HAP-1 (cell line): ENCODE measurements at regions not wholly inside any gene's neighbourhood (a gene's known extent, or its start where the extent isn't known, plus 50 kb on each side); places are given as distances from the start of the nearest gene placed in this dataset.
A peak's percentile ranks its signal among the peaks of the same experiment; 100 is the strongest.

ENCODE experiments used
- DNase-seq, 2 experiments: peaks; one replicate each; pipeline ENCODE4 v3.0.0-alpha.2; 2016 to 2020; ENCODE audit warnings: low spot score in 2 of 2
- H3K27me3 ChIP-seq: fragments of 250-450 bp; sonication (Bioruptor Pico); 2 replicates; pipeline ENCODE4 v1.5.1; 2020; ENCODE audit warnings: low read depth, mild to moderate bottlenecking, moderate library complexity
- H3K36me3 ChIP-seq: fragments of 250-450 bp; sonication (Bioruptor Pico); replicated peaks from 2 replicates; pipeline ENCODE4 v1.5.1; 2020; ENCODE audit warnings: mild to moderate bottlenecking
- H3K4me1 ChIP-seq: fragments of 250-450 bp; sonication (Bioruptor Pico); 2 replicates; pipeline ENCODE4 v1.5.1; 2020; ENCODE audit warnings: mild to moderate bottlenecking
- H3K4me3 ChIP-seq: fragments of 250-450 bp; sonication (Bioruptor Pico); 2 replicates; pipeline ENCODE4 v1.5.1; 2020; ENCODE audit warnings: mild to moderate bottlenecking, moderate library complexity
- H3K9me3 ChIP-seq: fragments of 250-450 bp; sonication (Bioruptor Pico); 2 replicates; pipeline ENCODE4 v1.5.1; 2020; ENCODE audit warnings: mild to moderate bottlenecking, moderate library complexity
- in situ Hi-C: fragments of 300-500 bp; cut with MboI; formaldehyde crosslinking; loops from 3 replicates; pipeline ENCODE4 v1.14.3; 2020; ENCODE audit warnings: low sequenced_read_pairs, inconsistent platforms, mixed read lengths

DNA sequence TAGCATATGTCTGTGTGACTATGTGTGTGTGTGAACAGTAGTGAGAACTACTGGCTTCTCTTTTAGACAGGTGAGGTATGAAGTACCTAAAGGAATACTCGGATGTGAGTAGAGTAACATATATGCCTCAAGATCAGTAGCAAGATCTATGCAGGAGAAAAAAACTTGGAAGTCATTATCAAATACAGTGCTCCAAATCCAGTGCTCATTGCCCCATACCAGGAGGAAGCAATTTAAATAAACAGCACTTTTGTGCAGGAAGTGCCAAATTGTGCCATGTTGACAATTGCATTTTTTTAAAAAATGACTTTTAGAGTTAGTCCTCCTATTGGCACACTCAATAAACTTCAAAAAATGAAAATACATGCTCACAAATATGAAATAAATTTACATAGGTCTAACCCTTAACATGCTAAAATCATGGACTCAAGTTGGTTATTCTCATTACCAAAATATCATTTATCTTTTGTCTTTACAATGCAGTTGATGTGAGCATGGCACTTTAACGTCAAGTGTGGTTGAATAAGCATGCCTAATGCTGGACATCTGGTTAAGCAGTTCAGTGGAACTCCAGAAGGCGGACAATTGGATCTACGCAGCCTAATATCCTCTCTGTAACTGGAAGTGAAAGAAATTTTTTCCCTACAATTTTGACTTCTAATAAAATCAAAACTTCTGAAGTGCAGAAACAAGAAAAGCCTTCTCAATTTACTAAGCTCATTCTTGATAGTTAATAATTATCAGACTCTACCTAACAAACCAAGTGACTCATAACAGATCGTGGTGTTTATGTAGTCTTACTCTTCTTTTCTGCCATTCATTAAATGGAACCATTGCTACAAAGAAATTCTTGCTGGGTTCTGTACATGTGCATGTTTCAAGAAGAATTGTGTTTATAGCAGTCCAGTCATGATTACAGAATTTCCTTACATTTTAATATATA is 195.2 kb downstream of the MDFIC start:
- in situ Hi-C loops = no loop called here
- no peaks in the 10 kb centered on the region for H3K36me3 ChIP-seq
- no peaks in the 10 kb centered on the region; the same call in 1 of the 2 replicates for H3K27me3 ChIP-seq
- no peak for DNase-seq
- H3K4me1 ChIP-seq = no peaks in the 10 kb centered on the region
- H3K4me3 ChIP-seq = no peak overlapping the region
- no peaks in the 10 kb centered on the region for H3K9me3 ChIP-seq

DNA sequence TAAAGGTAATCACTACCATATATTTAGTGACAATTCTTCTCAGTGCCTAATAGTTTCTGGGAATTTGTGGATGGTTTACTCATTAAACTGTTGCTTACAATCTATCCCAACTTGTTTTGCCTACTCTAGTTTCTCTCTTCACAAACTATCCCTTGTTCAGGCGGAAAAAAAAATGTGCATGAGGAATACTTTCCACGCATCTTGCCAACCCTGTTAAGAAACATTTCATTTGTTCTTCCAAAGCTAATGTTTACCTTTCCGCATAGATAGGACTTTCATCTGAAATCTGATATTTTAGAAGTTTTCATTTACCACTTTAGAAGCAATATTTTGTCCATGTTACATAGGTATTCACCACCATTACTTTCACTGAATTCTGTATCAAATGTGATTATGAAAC is 191.9 kb downstream of the MDFIC start:
- H3K9me3 ChIP-seq = no peaks in the 10 kb centered on the region
- no peaks in the 10 kb centered on the region; the same call in 1 of the 2 replicates for H3K27me3 ChIP-seq
- no peaks in the 10 kb centered on the region for H3K4me1 ChIP-seq
- in situ Hi-C loops = no loop called here
- no peaks in the 10 kb centered on the region for H3K36me3 ChIP-seq
- DNase-seq = no peak
- H3K4me3 ChIP-seq = no peak overlapping the region

DNA sequence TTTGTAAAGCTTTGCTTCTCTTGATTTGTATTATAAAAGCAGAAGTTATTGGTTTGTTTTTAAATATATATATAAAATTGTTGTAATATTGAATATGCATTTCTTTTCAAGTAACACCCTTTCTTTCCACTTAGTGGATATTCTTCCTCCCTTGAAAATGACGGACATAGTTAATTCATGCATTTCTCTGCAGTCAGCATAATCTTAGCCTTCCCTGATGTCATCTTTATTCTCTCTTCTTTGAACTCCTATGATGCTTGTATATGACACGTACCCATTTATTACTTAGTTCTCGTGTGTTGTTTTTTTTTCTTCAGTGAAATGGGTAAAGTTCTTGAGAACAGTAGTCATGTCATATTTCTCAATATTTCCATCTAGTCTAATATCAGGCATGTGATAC is 191.2 kb downstream of the MDFIC start:
- in situ Hi-C loops = no loop called here

DNA sequence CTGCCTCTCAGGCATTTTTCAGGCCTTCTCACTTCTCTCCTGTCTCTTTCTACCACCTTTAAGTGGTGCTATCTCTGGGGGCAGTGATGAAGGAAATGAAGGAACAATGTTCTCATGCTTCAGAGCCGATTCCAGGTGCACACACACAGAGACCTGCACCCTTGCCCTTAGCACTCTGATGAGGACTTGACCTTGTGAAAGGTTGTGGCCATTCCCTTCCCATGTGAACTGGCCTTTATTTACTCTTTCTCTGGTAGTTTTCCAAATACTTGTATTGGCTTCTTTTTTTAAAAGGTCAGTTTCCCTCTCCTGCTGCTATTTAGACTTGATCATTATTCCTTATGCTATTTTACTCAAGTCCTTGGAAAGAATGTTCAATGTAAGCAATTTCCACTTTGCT is 188.6 kb downstream of the MDFIC start:
- H3K4me1 ChIP-seq = no peaks in the 10 kb centered on the region
- in situ Hi-C loops = no loop called here
- no peaks in the 10 kb centered on the region for H3K36me3 ChIP-seq
- no peak overlapping the region for H3K4me3 ChIP-seq
- no peaks in the 10 kb centered on the region for H3K9me3 ChIP-seq
- no peak for DNase-seq
- H3K27me3 ChIP-seq = no peaks in the 10 kb centered on the region; the same call in 1 of the 2 replicates

More for the DNA sequence above, 191.2 kb downstream of the MDFIC start:
- no peaks in the 10 kb centered on the region for H3K36me3 ChIP-seq
- DNase-seq = no peak
- H3K4me1 ChIP-seq = no peaks in the 10 kb centered on the region
- H3K27me3 ChIP-seq = no peaks in the 10 kb centered on the region; the same call in 1 of the 2 replicates
- no peak overlapping the region for H3K4me3 ChIP-seq
- H3K9me3 ChIP-seq = no peaks in the 10 kb centered on the region

DNA sequence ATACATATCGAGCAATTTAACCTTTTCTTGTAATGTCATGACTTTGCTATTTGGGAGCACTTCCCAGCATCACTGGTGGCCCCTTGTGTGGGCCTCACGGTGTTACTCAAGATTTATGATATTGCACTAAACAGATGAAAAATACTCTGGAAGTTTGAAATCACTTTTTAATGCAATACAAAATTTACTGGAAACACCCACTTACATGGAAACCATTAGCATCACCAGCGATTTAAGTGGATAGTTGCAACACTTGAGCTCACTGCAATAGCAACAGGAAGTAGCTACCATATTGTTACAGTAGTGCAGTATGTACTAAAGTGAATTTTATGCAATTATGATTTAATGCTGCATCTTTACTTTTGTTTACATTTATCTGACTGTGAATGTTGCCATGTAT is 184.4 kb downstream of the MDFIC start:
- in situ Hi-C loops = no loop called here
- Histone ChIP-seq H3K9me3 (no peaks in the 10 kb centered on the region), H3K36me3 (no peaks in the 10 kb centered on the region), H3K4me1 (no peaks in the 10 kb centered on the region), H3K27me3 (no peaks in the 10 kb centered on the region), H3K4me3 (no peak overlapping the region)
- DNase-seq = no peak

DNA sequence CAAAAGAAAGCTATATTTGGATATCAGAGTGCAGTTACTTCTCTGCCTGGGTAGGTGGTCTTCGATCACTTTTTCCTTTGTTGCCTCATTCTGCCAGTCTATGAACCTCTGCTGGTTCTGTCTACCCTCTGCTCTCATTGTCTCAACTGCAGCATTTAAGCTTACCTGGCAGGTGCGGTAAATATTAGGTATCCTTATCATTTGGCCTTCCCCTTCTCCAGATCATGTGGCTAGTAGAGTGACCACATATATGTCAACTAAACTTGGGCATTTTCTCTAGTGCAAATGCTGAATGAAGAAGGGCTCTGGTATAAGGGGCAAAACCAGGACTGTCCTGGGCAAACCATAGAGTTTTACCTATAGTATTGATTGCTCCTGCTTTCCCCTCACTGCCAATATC is 180.8 kb downstream of the MDFIC start:
- no peak for DNase-seq
- H3K4me1 ChIP-seq = no peaks in the 10 kb centered on the region; the same call in 1 of the 2 replicates
- in situ Hi-C loops = no loop called here
- no peaks in the 10 kb centered on the region for H3K9me3 ChIP-seq
- H3K36me3 ChIP-seq = no peaks in the 10 kb centered on the region
- no peak overlapping the region for H3K4me3 ChIP-seq
- H3K27me3 ChIP-seq = no peaks in the 10 kb centered on the region

DNA sequence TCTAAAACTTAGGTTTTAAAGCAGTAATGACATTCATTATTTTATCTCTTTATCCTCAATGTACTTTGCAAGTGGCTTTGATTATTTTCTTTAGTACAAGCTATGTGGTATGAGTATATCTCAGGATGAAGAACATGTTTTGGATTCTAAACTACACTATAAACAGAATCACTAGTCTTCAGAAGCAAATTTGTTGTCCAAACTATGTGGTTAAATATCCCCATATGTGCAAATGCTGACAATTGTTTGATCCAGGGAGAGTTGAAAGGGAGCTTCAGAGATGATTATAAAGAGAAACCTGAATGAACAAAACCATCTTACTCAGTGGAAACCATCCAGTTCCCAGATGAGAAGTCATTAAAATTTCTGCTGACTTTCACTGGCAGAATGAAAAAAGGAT is 179.3 kb downstream of the MDFIC start:
- Histone ChIP-seq H3K4me1 (peaks cover 15% of the 10 kb centered on the region), H3K36me3 (no peaks in the 10 kb centered on the region), H3K9me3 (no peaks in the 10 kb centered on the region), H3K27me3 (no peaks in the 10 kb centered on the region), H3K4me3 (no peak overlapping the region)
- in situ Hi-C loops = no loop called here
- no peak for DNase-seq

DNA sequence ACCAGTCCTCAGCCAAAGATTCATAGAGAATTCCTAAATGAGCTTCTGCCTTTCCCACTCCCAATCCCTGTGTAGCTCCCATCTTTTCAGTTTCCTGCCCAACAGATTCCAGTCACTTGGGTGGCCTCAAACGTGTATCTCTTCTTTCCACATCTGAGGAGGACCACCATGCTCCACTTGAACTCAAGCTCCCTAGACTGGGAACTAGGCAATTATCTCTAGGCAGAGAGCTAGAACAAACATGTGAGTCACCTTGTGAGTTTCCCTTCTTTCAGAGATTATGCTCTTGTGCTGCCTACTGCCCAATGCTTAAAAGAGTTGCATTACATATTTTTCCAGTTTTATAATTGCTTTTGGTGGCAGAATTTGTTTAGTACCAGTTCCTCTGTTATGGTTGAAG is 178.0 kb downstream of the MDFIC start:
- DNase-seq = no peak
- Histone ChIP-seq H3K4me3 (no peak overlapping the region), H3K27me3 (no peaks in the 10 kb centered on the region), H3K9me3 (no peaks in the 10 kb centered on the region), H3K36me3 (no peaks in the 10 kb centered on the region), H3K4me1 (peaks cover 15% of the 10 kb centered on the region)
- in situ Hi-C loops = no loop called here

DNA sequence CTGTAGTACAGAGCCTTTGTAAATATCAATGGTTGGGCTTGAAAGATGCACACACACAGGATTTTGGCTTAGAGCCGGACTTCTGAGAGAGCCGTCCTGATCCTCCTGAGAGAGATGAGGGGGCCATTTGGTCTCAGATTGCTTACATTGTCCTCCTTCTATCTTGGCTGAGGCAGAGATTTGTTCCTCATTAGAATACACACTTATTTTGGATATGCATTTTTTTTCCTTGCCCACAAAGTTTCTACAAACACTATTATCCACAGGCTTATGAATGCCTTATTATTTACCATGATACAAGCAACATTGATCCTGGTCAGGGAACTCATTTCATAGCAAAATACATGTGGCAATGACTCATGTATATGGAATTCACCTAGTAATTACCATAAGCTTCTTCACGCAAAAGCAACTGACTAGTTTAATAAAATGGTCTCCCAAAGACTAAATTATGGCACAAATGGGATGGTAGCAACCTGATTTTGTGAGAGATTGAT is 175.3 kb downstream of the MDFIC start:
- DNase-seq = peak; percentile 63 to 75
- no peak overlapping the region for H3K4me3 ChIP-seq
- no peaks in the 10 kb centered on the region for H3K9me3 ChIP-seq
- in situ Hi-C loops = no loop called here
- no peaks in the 10 kb centered on the region for H3K36me3 ChIP-seq
- H3K27me3 ChIP-seq = no peaks in the 10 kb centered on the region
- peaks cover 15% of the 10 kb centered on the region for H3K4me1 ChIP-seq

DNA sequence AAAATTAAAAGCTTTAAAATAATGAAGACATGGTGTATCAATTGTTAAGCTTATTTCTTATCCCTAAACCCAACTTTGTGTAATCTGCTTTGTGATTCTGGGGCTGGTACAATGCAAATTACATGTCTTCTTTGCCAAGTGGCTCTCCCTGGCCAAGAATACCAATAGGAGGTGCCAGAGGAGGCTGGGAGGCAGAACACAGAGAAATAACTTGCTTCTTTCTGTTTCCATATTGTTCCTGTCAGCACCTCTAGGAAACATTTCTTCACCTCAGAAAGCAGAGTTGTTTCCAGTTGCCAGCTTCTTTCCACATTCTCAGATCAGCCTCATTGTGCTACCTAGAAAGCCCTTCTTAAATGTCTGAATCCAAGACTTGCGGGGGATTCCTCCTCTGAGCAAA is 174.4 kb downstream of the MDFIC start:
- H3K9me3 ChIP-seq = no peaks in the 10 kb centered on the region
- DNase-seq = no peak
- H3K27me3 ChIP-seq = no peaks in the 10 kb centered on the region
- in situ Hi-C loops = no loop called here
- H3K36me3 ChIP-seq = no peaks in the 10 kb centered on the region
- H3K4me3 ChIP-seq = no peak overlapping the region
- H3K4me1 ChIP-seq = peaks cover 15% of the 10 kb centered on the region

DNA sequence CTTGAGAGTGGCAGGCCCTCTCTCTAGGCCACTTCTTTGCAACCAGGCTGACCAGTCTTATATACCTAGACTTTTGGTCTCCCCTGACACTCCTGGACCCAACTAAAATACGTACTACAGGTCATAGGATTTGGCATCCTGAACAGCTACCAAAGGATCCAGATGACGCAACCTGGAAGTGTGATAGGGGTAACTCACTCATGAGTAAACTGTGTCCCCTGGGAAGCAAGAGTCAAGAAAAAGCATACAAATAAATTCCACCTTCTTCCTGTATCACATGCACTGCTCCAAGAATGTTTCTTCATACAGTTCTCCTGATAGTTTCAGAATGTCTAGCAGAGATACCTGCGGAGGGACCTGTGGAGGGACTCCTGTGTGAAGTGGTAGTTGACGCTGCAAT is 172.3 kb downstream of the MDFIC start:
- Histone ChIP-seq H3K27me3 (no peaks in the 10 kb centered on the region), H3K36me3 (no peaks in the 10 kb centered on the region), H3K4me1 (peaks cover 20% of the 10 kb centered on the region), H3K4me3 (no peak overlapping the region), H3K9me3 (no peaks in the 10 kb centered on the region)
- DNase-seq = no peak
- in situ Hi-C loops = no loop called here

DNA sequence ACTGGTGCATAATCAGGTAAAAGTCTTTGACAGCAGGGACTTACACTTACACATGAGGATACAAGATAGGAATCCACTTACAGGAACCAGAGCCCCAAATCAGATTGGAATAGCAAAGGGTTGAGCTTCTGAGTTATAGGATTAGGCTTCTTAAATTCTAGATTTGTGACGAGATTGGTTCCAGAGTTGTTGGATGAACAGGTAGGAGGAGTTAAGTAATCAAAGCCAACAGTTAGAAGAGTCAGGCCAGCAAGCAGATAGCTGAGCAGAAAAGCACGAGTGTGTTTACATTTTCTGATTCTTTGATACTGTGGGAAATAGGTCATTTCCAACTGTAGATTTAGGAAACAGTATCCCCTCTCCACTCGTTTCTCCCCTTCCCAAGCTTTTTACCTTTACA is 167.0 kb downstream of the MDFIC start:
- DNase-seq = no peak
- in situ Hi-C loops = no loop called here
- no peaks in the 10 kb centered on the region for H3K27me3 ChIP-seq

DNA sequence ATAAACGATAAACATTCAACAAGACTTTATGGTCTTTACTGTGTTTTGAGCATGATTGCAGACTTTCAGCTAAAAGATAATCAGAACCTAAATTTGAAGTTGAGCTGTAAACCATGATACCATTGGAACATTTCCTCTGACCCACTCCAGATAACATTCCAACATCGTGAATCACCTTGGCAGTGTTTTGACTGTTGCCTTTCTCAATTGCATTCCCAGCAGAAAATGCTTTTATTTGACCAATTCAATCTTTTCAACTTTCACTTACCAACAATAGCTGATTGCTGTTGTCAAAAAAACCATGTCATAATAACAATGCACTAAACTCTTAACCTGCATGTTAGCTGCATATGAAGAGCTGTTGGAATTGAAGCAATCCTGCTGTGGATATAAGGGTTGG is 165.5 kb downstream of the MDFIC start:
- in situ Hi-C loops = no loop called here

More for the DNA sequence above, 167.0 kb downstream of the MDFIC start:
- no peak overlapping the region for H3K4me3 ChIP-seq
- no peaks in the 10 kb centered on the region for H3K9me3 ChIP-seq
- H3K36me3 ChIP-seq = no peaks in the 10 kb centered on the region
- H3K4me1 ChIP-seq = peaks cover 18% of the 10 kb centered on the region

DNA sequence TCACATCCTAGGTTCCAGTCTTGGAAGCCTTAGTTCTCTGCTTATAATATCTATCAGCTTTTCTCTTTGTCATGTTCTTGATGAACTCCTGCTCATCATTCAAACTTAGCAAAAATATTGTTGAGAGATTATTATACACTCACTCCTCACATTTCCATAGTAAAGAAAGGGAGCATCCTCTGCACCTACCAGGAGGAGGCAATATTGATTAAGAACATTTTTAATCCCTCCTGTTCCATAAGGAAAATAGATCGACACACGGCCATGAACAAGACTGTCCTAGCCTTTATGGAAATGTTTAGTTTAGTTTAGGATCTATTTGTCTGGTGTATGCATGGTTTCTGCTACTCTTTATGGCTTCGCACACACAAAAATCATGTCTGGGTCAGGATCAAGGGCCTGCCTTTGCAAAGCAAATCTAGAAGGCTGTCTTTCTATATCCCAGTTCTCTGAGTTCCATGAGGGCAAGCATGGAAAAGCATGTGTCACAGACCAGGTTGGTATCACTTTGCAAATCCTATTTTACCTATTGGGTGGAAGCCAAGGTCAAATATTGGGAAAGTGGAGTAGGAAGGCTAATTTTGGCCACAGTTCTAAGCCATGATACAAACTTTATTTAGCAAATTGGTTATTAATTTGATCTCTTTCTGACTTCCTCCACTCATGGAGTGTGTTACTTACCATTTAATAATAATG is 164.4 kb downstream of the MDFIC start:
- peaks cover 18% of the 10 kb centered on the region for H3K4me1 ChIP-seq
- no peak for DNase-seq
- no peaks in the 10 kb centered on the region for H3K9me3 ChIP-seq
- H3K4me3 ChIP-seq = no peak overlapping the region
- H3K36me3 ChIP-seq = no peaks in the 10 kb centered on the region
- in situ Hi-C loops = no loop called here
- H3K27me3 ChIP-seq = no peaks in the 10 kb centered on the region

More for the DNA sequence above, 165.5 kb downstream of the MDFIC start:
- peak in 1 of 2 experiments; percentile 35 for DNase-seq
- no peaks in the 10 kb centered on the region for H3K9me3 ChIP-seq
- peaks cover 18% of the 10 kb centered on the region for H3K4me1 ChIP-seq
- H3K27me3 ChIP-seq = no peaks in the 10 kb centered on the region
- no peak overlapping the region for H3K4me3 ChIP-seq
- no peaks in the 10 kb centered on the region for H3K36me3 ChIP-seq
